Trophoblast cell (in vitro differentiated cells and primary cell): ENCODE measurements at regions not wholly inside any gene's neighbourhood (a gene's known extent, or its start where the extent isn't known, plus 50 kb on each side); places are given as distances from the start of the nearest gene placed in this dataset.
"Not testable (repeated sequence)": the region's sequence is repeated elsewhere in the genome, so short reads cannot be mapped to it uniquely, and the experiment has no call there.

Experiments
- DNase-seq, 2 donors: peaks; one replicate each; pipeline ENCODE4 v3.0.0-alpha.2; 2016
- H2AFZ ChIP-seq: 2 replicates; pipeline ENCODE4 v1.6.1; 2013; ENCODE audit warnings: low read length, moderate library complexity, mild to moderate bottlenecking; ENCODE audit not compliant: insufficient read depth, poor library complexity
- H2AK5ac ChIP-seq: 2 replicates; pipeline ENCODE4 v1.6.1; 2013; ENCODE audit warnings: mild to moderate bottlenecking, low read length
- H2BK120ac ChIP-seq: 2 replicates; pipeline ENCODE4 v1.6.1; 2013; ENCODE audit warnings: low read length, mild to moderate bottlenecking, moderate library complexity; ENCODE audit not compliant: insufficient read depth, poor library complexity
- H2BK12ac ChIP-seq: 2 replicates; pipeline ENCODE4 v1.6.1; 2013; ENCODE audit warnings: mild to moderate bottlenecking, low read length, moderate library complexity
- H2BK5ac ChIP-seq: 2 replicates; pipeline ENCODE4 v1.6.1; 2013; ENCODE audit warnings: low read length, low read depth, moderate library complexity, mild to moderate bottlenecking; ENCODE audit not compliant: poor library complexity
- H3K14ac ChIP-seq: 2 replicates; pipeline ENCODE4 v1.6.1; 2013; ENCODE audit warnings: mild to moderate bottlenecking, low read length
- H3K18ac ChIP-seq: 2 replicates; pipeline ENCODE4 v1.6.1; 2013; ENCODE audit warnings: mild to moderate bottlenecking, low read length
- H3K23ac ChIP-seq: 2 replicates; pipeline ENCODE4 v1.6.1; 2013; ENCODE audit warnings: low read length
- H3K27ac ChIP-seq: 2 replicates; pipeline ENCODE4 v1.5.1; 2013; ENCODE audit warnings: low read depth, mild to moderate bottlenecking, inconsistent platforms, low read length, moderate library complexity
- H3K27me3 ChIP-seq: 2 replicates; pipeline ENCODE4 v1.6.1; 2013; ENCODE audit warnings: inconsistent platforms, mild to moderate bottlenecking, low read length, moderate library complexity; ENCODE audit not compliant: insufficient read depth
- H3K36me3 ChIP-seq, 2 experiments: 1 replicate in 1 of 2; 2 replicates in 1 of 2; pipeline ENCODE4 v1.6.1; 2013; ENCODE audit warnings: low read length in 2 of 2, mild to moderate bottlenecking in 2 of 2, moderate library complexity in 1 of 2; ENCODE audit not compliant: insufficient read depth in 2 of 2, control insufficient read depth in 1 of 2
- H3K4ac ChIP-seq: 2 replicates; pipeline ENCODE4 v1.6.1; 2013; ENCODE audit warnings: low read depth, mild to moderate bottlenecking, low read length, moderate library complexity
- H3K4me1 ChIP-seq, 2 experiments: 1 replicate in 1 of 2; 2 replicates in 1 of 2; pipeline ENCODE4 v1.6.1; 2013; ENCODE audit warnings: low read length in 2 of 2, mild to moderate bottlenecking in 2 of 2, moderate library complexity in 1 of 2; ENCODE audit not compliant: insufficient read depth in 2 of 2, control insufficient read depth in 1 of 2
- H3K4me2 ChIP-seq: 2 replicates; pipeline ENCODE4 v1.6.1; 2013; ENCODE audit warnings: inconsistent platforms, mild to moderate bottlenecking, low read length, moderate library complexity
- H3K4me3 ChIP-seq: 2 replicates; pipeline ENCODE4 v1.5.1; 2013; ENCODE audit warnings: mild to moderate bottlenecking, low read depth, low read length, inconsistent platforms
- H3K79me1 ChIP-seq: one replicate; pipeline ENCODE4 v1.6.1; 2013; ENCODE audit warnings: low read length
- H3K79me2 ChIP-seq: 2 replicates; pipeline ENCODE4 v1.6.1; 2013; ENCODE audit warnings: low read length, mild to moderate bottlenecking; ENCODE audit not compliant: control insufficient read depth, insufficient read depth, poor library complexity
- H3K9ac ChIP-seq: 2 replicates; pipeline ENCODE4 v1.6.1; 2013; ENCODE audit warnings: mild to moderate bottlenecking, low read length
- H3K9me3 ChIP-seq: 2 replicates; pipeline ENCODE4 v1.6.1; 2013; ENCODE audit warnings: low read depth, mild to moderate bottlenecking, control low read depth, inconsistent platforms, low read length; ENCODE audit not compliant: insufficient read depth
- H4K12ac ChIP-seq: 2 replicates; pipeline ENCODE4 v1.6.1; 2013; ENCODE audit warnings: low read depth, mild to moderate bottlenecking, low read length, moderate library complexity
- H4K8ac ChIP-seq: 2 replicates; pipeline ENCODE4 v1.6.1; 2013; ENCODE audit warnings: low read depth, mild to moderate bottlenecking, low read length, moderate library complexity
- H4K91ac ChIP-seq: one replicate; pipeline ENCODE4 v1.6.1; 2013; ENCODE audit warnings: low read depth, mild to moderate bottlenecking, low read length, moderate library complexity
- WGBS: extraction: QIAGEN DNeasy Blood & Tissue Kit; methylation state at CpG from one replicate; pipeline ENCODE4 v1.1.7; 2013; ENCODE audit warnings: missing lambda C conversion rate; ENCODE audit not compliant: insufficient read length, insufficient coverage; ENCODE audit errors: extremely low coverage; 5-methylcytosine and 5-hydroxymethylcytosine counted together

GRCh38 chr2:180823546-180824141, 156.8 kb upstream of the UBE2E3 start:
- H3K4ac ChIP-seq: no peak overlapping the region
- H3K36me3 ChIP-seq: no peaks in the 10 kb centered on the region
- H3K4me1 ChIP-seq: no peaks in the 10 kb centered on the region
- H3K4me3 ChIP-seq: no peak overlapping the region
- no peaks in the 10 kb centered on the region for H3K79me2 ChIP-seq
- H2AFZ ChIP-seq: no peak overlapping the region
- no peak overlapping the region for H3K14ac ChIP-seq
- WGBS: no CpG with 5 or more reads among the region's 5 CpGs
- H2BK12ac ChIP-seq: no peak overlapping the region
- H3K27me3 ChIP-seq: no peaks in the 10 kb centered on the region
- no peak overlapping the region for H3K27ac ChIP-seq
- no peak overlapping the region for H2AK5ac ChIP-seq
- H2BK120ac ChIP-seq: no peak overlapping the region
- H3K79me1 ChIP-seq: no peaks in the 10 kb centered on the region
- no peak overlapping the region for H2BK5ac ChIP-seq
- no peak for DNase-seq
- no peak overlapping the region for H4K8ac ChIP-seq
- no peaks in the 10 kb centered on the region for H3K9me3 ChIP-seq
- no peak overlapping the region for H3K18ac ChIP-seq
- H3K4me2 ChIP-seq: no peak overlapping the region
- H4K12ac ChIP-seq: no peak overlapping the region
- no peak overlapping the region for H3K23ac ChIP-seq
- H3K9ac ChIP-seq: no peak overlapping the region
- H4K91ac ChIP-seq: no peak overlapping the region

- Histone ChIP-seq H4K91ac (no peak overlapping the region), H2BK5ac (no peak overlapping the region), H3K27me3 (no peaks in the 10 kb centered on the region), H3K4me1 (no peaks in the 10 kb centered on the region), H3K23ac (no peak overlapping the region), H3K4ac (no peak overlapping the region), H3K36me3 (no peaks in the 10 kb centered on the region), H3K9me3 (no peaks in the 10 kb centered on the region), H3K79me1 (no peaks in the 10 kb centered on the region), H3K4me2 (no peak overlapping the region), H3K18ac (no peak overlapping the region), H3K79me2 (no peaks in the 10 kb centered on the region), H4K8ac (no peak overlapping the region), H3K4me3 (no peak overlapping the region), H2AFZ (no peak overlapping the region), H3K27ac (no peak overlapping the region), H2AK5ac (no peak overlapping the region), H4K12ac (no peak overlapping the region), H3K9ac (no peak overlapping the region), H2BK120ac (no peak overlapping the region), H2BK12ac (no peak overlapping the region), H3K14ac (no peak overlapping the region)
- no CpG with 5 or more reads among the region's 2 CpGs for WGBS
- no peak for DNase-seq
Observed at GRCh38 chr2:180819106-180819505, 161.3 kb upstream of the UBE2E3 start.

GRCh38 chr2:180818700-180819099, 161.7 kb upstream of the UBE2E3 start:
- not testable (repeated sequence) for H3K4me1 ChIP-seq

GRCh38 chr2:180799141-180799540, 181.3 kb upstream of the UBE2E3 start:
- no peak overlapping the region for H2AK5ac ChIP-seq
- no peak overlapping the region for H4K91ac ChIP-seq
- no peak overlapping the region for H3K4ac ChIP-seq
- no peaks in the 10 kb centered on the region for H3K9me3 ChIP-seq
- no peak overlapping the region for H2BK5ac ChIP-seq
- no peak overlapping the region for H3K4me2 ChIP-seq
- no peak overlapping the region for H2BK120ac ChIP-seq
- no peak overlapping the region for H3K9ac ChIP-seq
- H4K12ac ChIP-seq: no peak overlapping the region
- H3K36me3 ChIP-seq: no peaks in the 10 kb centered on the region
- WGBS: no CpG with 5 or more reads among the region's 1 CpG
- H3K27ac ChIP-seq: no peak overlapping the region
- H3K23ac ChIP-seq: no peak overlapping the region
- H2AFZ ChIP-seq: no peak overlapping the region
- no peak overlapping the region for H3K18ac ChIP-seq
- no peak overlapping the region for H4K8ac ChIP-seq
- no peaks in the 10 kb centered on the region for H3K79me1 ChIP-seq
- DNase-seq: no peak
- H3K4me3 ChIP-seq: no peak overlapping the region
- H2BK12ac ChIP-seq: no peak overlapping the region
- H3K14ac ChIP-seq: no peak overlapping the region
- H3K27me3 ChIP-seq: no peaks in the 10 kb centered on the region
- H3K79me2 ChIP-seq: no peaks in the 10 kb centered on the region
- no peaks in the 10 kb centered on the region for H3K4me1 ChIP-seq

More at GRCh38 chr2:180818700-180819099, 161.7 kb upstream of the UBE2E3 start:
- not testable (repeated sequence) for H2AFZ ChIP-seq, H2BK12ac ChIP-seq, H3K36me3 ChIP-seq, H3K4me3 ChIP-seq, DNase-seq, H3K4me2 ChIP-seq, H3K9me3 ChIP-seq, H3K14ac ChIP-seq, H3K23ac ChIP-seq, H3K79me1 ChIP-seq, H2BK120ac ChIP-seq, H4K12ac ChIP-seq, H3K27me3 ChIP-seq, H4K91ac ChIP-seq, H4K8ac ChIP-seq, H2BK5ac ChIP-seq, H3K27ac ChIP-seq, H2AK5ac ChIP-seq, H3K79me2 ChIP-seq, H3K9ac ChIP-seq, H3K4ac ChIP-seq, H3K18ac ChIP-seq
- WGBS: no CpG with 5 or more reads among the region's 11 CpGs
